ENCODE measurements at regions not wholly inside any gene's neighbourhood (a gene's known extent, or its start where the extent isn't known, plus 50 kb on each side); places are given as distances from the start of the nearest gene placed in this dataset.

GRCh38 chr12:131351319-131352028 is 359.4 kb upstream of the SFSWAP start:
- peak; percentile 33 for DNase-seq (ENCODE audit: low read depth, low spot score)
- in situ Hi-C loops (cut with HindIII; ENCODE audit: low pct_unique_long_range_greater_than_20kb, low sequenced_read_pairs), result no loop called here

GRCh38 chr12:131352296-131352900 is 358.5 kb upstream of the SFSWAP start:
- DNase-seq (ENCODE audit: low read depth, low spot score), result no peak
- in situ Hi-C loops (cut with HindIII; ENCODE audit: low pct_unique_long_range_greater_than_20kb, low sequenced_read_pairs), result no loop called here

GRCh38 chr12:131353376-131353775 is 357.5 kb upstream of the SFSWAP start:
- in situ Hi-C loops (cut with HindIII; ENCODE audit: low pct_unique_long_range_greater_than_20kb, low sequenced_read_pairs), result no loop called here
- DNase-seq (ENCODE audit: low read depth, low spot score), result no peak

GRCh38 chr12:131353826-131354225 is 357.1 kb upstream of the SFSWAP start:
- DNase-seq (ENCODE audit: low read depth, low spot score), result no peak
- in situ Hi-C loops (cut with HindIII; ENCODE audit: low pct_unique_long_range_greater_than_20kb, low sequenced_read_pairs), result no loop called here

- in situ Hi-C loops (cut with HindIII; ENCODE audit: low pct_unique_long_range_greater_than_20kb, low sequenced_read_pairs), result no loop called here
- DNase-seq (ENCODE audit: low read depth, low spot score), result no peak
Observed at GRCh38 chr12:131355361-131356245, 355.3 kb upstream of the SFSWAP start.

DNA sequence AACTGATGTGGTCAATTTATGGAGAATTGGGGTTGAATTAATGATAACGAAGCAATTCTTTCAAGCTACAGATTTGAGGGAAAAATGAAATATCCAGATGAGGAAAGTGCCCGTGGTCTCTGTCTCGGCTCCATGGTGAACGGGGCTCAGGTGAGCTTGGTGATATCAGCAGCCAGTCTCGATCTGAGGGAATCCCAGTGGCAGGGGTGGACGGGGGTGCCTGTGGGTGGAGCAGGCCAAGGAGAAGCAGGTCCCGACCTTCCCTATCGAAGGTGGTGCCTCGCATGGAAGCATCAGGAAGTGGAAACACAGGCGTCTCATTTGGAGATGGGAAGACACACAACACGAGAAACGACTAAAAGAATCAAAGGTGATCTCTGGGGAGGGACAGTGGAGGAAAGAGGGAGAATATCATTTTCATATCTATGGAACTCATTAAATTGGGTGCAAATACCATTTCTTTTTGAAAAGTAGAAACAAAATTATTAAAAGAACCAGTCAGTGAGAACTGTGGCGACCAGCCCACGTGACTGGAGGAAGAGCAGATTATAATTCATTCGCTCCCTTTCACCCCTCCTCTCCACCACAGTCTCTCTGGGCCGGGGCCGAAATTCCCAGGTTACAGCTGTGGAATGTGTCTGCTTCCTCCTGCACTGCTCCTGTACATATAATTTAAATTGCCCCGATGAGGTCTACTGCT is 354.3 kb upstream of the SFSWAP start:
- no peak for DNase-seq (ENCODE audit: low read depth, low spot score)
- in situ Hi-C loops (cut with HindIII; ENCODE audit: low pct_unique_long_range_greater_than_20kb, low sequenced_read_pairs), result no loop called here

- no peak for DNase-seq (ENCODE audit: low read depth, low spot score)
- in situ Hi-C loops (cut with HindIII; ENCODE audit: low pct_unique_long_range_greater_than_20kb, low sequenced_read_pairs), result no loop called here
Observed at GRCh38 chr12:131357185-131357747, 353.6 kb upstream of the SFSWAP start.

DNA sequence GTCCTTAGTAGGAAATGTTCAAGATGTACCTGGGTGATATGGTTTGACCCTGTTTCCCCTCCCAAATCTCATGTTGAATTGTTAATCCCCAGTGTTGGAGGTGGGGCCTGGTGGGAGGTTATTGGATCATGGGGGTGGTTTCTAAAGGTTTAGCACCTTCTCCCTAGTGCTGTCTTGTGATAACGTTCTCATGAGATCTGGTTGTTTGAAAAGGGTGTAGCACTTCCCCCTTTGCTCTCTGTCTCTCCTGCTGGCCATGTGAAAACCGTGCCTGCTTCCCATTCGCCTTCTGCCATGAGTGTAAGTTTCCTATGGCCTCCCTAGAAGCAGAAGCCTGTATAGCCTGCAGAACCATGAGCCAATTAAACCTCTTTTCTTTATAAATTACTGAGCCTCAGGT is 353.0 kb upstream of the SFSWAP start:
- in situ Hi-C loops (cut with HindIII; ENCODE audit: low pct_unique_long_range_greater_than_20kb, low sequenced_read_pairs), result no loop called here
- DNase-seq (ENCODE audit: low read depth, low spot score), result no peak

- in situ Hi-C loops (cut with HindIII; ENCODE audit: low pct_unique_long_range_greater_than_20kb, low sequenced_read_pairs), result no loop called here
- DNase-seq (ENCODE audit: low read depth, low spot score), result no peak
Observed at GRCh38 chr12:131362291-131363211, 348.3 kb upstream of the SFSWAP start.

DNA sequence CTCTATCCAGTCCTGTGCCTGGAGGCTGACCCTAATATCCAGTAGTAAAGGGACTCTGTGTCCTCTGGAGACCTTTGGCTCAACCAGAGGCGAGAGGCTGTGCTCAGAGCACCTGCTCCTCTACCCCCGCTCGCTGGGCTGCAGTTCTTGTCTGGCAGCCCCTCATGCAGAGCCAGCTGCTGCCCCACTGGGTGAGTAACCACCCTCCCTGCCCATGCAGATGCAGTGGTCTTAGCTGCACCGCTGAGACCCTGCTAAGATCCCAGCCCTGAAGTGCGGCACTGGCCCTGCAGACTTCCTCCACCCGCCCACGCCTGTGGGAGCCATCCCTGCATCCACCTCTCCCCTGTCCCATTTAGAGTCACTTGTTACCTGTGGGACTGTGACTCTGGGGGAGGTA is 347.5 kb upstream of the SFSWAP start:
- no peak for DNase-seq (ENCODE audit: low read depth, low spot score)
- in situ Hi-C loops (cut with HindIII; ENCODE audit: low pct_unique_long_range_greater_than_20kb, low sequenced_read_pairs), result no loop called here

GRCh38 chr12:131363841-131364495 is 346.9 kb upstream of the SFSWAP start:
- no peak for DNase-seq (ENCODE audit: low read depth, low spot score)
- in situ Hi-C loops (cut with HindIII; ENCODE audit: low pct_unique_long_range_greater_than_20kb, low sequenced_read_pairs), result no loop called here

- no peak for DNase-seq (ENCODE audit: low read depth, low spot score)
- in situ Hi-C loops (cut with HindIII; ENCODE audit: low pct_unique_long_range_greater_than_20kb, low sequenced_read_pairs), result no loop called here
Observed at GRCh38 chr12:131364903-131365820, 345.7 kb upstream of the SFSWAP start.

GRCh38 chr12:131365821-131366260 is 345.0 kb upstream of the SFSWAP start:
- no peak for DNase-seq (ENCODE audit: low read depth, low spot score)
- in situ Hi-C loops (cut with HindIII; ENCODE audit: low pct_unique_long_range_greater_than_20kb, low sequenced_read_pairs), result no loop called here

DNA sequence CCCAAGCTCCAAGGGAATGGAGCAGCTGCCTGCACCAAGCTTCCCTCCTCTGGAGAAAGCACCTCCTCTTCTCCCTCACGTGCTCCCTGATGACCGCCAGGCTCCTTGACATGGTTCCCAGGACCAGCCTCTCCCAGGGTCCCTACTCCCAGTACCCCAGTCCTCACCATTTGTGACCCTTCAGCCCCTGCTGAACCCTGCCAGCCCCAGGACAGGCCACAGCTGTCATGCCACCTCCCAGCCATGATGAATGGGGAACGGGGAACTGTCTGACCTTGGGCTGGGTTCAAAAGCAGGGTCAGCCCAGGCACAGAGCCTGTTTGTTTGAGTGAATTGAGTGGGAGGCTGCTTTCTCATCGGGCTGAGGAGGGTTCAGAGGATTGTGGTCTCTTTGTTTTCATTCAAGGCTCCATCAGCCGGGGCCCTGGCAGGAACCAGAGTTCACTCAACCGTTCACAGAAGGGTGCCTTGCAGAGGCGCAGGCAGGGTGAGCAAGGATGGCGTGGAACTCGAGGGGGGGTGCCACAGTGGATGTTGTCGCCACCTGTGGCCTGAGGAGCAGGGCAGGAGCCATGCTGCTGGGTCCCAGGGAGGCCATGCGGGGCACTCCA is 344.5 kb upstream of the SFSWAP start:
- DNase-seq (ENCODE audit: low read depth, low spot score), result no peak
- in situ Hi-C loops (cut with HindIII; ENCODE audit: low pct_unique_long_range_greater_than_20kb, low sequenced_read_pairs), result no loop called here

Measured in SK-MEL-5 (cell line).